HFFc6 (cell line): ENCODE measurements at regions not wholly inside any gene's neighbourhood (a gene's known extent, or its start where the extent isn't known, plus 50 kb on each side); places are given as distances from the start of the nearest gene placed in this dataset.

Experiments
- DNase-seq: peaks from one replicate; pipeline ENCODE4 v3.0.0-alpha.2; 2018
- H3K27ac Mint-ChIP-seq: 2 replicates; pipeline ENCODE4 v1.8.0; 2020; ENCODE audit warnings: mild to moderate bottlenecking, mixed read lengths
- H3K27me3 Mint-ChIP-seq: 2 replicates; pipeline ENCODE4 v1.8.0; 2021; ENCODE audit warnings: mild to moderate bottlenecking, moderate library complexity, mixed read lengths; ENCODE audit not compliant: insufficient read depth
- H3K36me3 Mint-ChIP-seq: 2 replicates; pipeline ENCODE4 v1.8.0; 2021; ENCODE audit warnings: low read depth, mixed read lengths
- H3K4me1 Mint-ChIP-seq: 2 replicates; pipeline ENCODE4 v1.8.0; 2020; ENCODE audit warnings: low read depth, mixed read lengths
- H3K4me3 Mint-ChIP-seq: 2 replicates; pipeline ENCODE4 v1.8.0; 2020; ENCODE audit warnings: mild to moderate bottlenecking, moderate library complexity, mixed read lengths
- H3K9me3 Mint-ChIP-seq: 2 replicates; pipeline ENCODE4 v1.8.0; 2020; ENCODE audit warnings: mild to moderate bottlenecking, mixed read lengths
- TF ChIP-seq, protein P1 (sequence below): fragments of 200-600 bp; sonication (generic); IDR thresholded peaks from 2 replicates; pipeline ENCODE4 v1.5.0; 2021; ENCODE audit warnings: antibody characterized with exemption, mild to moderate bottlenecking

DNA sequence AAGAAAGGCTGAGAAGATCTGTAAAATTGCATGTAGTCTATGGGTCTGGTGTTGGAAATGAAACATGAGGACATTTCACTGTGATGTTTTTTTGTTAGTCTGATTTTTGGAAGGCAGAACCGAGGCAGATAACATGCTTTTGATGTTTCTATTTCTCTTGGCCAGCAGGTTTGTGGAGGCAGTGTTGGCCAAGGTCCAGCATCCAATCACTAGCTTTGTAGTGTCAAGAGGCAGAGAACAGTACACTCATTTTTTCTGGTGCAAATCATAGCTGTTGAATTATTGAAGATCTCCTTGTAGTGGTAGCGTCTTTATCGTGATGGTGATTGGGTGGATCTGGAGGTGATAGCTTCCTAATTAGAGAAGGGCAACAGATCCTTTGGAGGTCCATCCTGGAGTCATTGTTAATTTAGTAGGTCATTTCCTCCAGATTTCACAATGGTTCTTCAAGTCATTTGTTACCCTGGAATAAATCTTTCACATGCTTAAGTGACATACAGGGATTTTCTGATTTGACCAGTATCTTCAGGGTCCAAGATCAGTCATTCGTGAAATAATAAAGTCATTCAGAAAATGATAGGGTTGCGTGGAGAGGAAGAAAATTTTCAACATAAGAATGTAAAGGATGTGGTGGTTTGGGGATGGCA is 252.4 kb upstream of the CPNE8 start:
- no peak overlapping the region for H3K27ac Mint-ChIP-seq
- no peak for DNase-seq
- H3K27me3 Mint-ChIP-seq = no peaks in the 10 kb centered on the region
- no peak overlapping the region for H3K4me3 Mint-ChIP-seq
- TF ChIP-seq, protein P1, sequence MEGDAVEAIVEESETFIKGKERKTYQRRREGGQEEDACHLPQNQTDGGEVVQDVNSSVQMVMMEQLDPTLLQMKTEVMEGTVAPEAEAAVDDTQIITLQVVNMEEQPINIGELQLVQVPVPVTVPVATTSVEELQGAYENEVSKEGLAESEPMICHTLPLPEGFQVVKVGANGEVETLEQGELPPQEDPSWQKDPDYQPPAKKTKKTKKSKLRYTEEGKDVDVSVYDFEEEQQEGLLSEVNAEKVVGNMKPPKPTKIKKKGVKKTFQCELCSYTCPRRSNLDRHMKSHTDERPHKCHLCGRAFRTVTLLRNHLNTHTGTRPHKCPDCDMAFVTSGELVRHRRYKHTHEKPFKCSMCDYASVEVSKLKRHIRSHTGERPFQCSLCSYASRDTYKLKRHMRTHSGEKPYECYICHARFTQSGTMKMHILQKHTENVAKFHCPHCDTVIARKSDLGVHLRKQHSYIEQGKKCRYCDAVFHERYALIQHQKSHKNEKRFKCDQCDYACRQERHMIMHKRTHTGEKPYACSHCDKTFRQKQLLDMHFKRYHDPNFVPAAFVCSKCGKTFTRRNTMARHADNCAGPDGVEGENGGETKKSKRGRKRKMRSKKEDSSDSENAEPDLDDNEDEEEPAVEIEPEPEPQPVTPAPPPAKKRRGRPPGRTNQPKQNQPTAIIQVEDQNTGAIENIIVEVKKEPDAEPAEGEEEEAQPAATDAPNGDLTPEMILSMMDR = no peak
- peaks cover 5% of the 10 kb centered on the region; the same call in 1 of the 2 replicates for H3K36me3 Mint-ChIP-seq
- peaks cover 66% of the 10 kb centered on the region for H3K9me3 Mint-ChIP-seq
- H3K4me1 Mint-ChIP-seq = no peaks in the 10 kb centered on the region

DNA sequence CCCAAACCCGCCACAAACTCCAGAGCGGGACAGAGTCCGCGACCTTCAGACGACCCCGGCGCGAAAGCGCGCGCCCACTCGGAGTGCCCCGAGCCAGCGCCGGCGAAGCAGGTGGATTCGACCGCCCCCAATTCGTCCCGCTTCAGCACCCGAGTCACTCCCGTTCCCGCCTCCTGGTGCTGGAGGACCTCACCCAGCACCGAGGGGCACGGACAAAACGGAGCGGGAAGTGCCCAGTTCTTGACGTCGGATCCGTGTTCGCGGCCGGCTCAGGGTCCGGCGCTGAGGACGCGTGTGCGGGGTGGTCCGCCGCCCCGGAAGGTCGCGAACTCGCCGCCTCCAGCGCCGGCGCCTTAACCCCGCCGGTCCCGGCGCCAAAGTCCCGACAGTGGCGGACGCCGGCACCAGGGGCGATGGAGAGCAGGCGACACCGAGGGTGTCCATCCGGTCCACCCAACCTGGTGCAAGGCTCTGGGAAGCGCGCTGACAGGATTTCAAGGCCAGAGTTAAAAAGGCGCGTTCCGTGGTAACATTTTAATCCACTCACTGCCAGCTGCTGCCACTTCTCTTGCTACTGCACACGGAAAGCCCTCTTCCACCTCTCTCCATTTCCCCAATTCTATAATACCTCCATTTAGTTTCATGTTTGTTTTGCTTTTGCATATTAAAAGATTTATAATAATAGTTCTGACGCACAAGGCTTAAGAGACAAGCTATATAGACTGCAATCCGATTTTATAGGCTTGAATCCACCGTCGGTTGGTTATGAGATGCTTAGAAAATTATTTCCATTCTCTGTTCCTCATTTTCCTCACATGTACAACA is 240.0 kb upstream of the CPNE8 start:
- Mint-ChIP-seq H3K9me3 (peaks cover 32% of the 10 kb centered on the region), H3K27me3 (no peaks in the 10 kb centered on the region), H3K36me3 (peaks cover 9% of the 10 kb centered on the region)

DNA sequence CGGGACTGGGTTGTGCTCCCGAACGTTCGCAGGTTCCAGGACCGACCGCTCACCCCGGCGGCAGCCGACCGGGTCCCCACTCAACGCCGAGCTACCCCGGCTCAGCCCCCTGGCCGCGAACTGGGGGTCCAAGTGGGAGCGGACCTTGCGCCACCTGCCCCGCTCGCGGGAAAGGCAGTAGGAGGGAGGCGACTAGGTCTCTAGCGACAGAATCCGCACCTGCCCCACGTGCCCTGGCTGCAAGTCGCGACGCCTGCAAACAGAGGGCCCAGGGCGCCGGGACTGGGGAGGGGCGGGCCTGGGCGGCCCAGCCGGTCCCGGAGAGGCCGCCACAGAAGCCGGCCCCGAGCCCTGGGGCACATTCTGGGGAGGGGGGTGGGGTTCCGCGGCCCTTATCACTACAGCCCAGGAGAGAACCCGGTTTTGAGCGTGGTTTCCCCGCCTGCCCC is 239.2 kb upstream of the CPNE8 start:
- Mint-ChIP-seq H3K4me1 (no peaks in the 10 kb centered on the region), H3K9me3 (peaks cover 25% of the 10 kb centered on the region), H3K27me3 (no peaks in the 10 kb centered on the region), H3K36me3 (peaks cover 9% of the 10 kb centered on the region), H3K27ac (no peak overlapping the region), H3K4me3 (no peak overlapping the region)
- TF ChIP-seq, protein P1 = no peak
- DNase-seq = no peak

More for the DNA sequence above, 240.0 kb upstream of the CPNE8 start:
- DNase-seq = no peak
- Mint-ChIP-seq H3K4me3 (no peak overlapping the region), H3K27ac (no peak overlapping the region), H3K4me1 (no peaks in the 10 kb centered on the region)
- TF ChIP-seq, protein P1 = no peak; the same call in 1 of the 2 replicates

DNA sequence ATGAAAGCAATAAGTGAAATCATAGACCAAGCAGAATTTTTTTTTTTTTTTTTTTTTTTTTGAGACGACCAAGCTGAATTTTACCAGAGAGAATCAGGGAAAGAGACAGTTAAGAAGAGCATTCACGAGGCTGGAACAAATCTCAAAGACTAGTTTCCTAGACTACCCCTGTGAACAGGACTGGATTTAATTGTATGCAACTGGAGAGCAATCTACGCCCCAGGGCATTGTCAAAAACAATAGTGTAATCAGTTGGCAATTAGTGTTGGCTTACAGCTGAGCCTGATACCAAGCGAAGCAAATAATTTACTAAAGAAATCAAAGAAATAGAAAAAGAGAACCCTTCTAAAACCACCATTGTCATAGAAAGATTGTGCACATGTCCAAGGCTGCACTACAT is 232.9 kb upstream of the CPNE8 start:
- TF ChIP-seq, protein P1 = no peak
- no peak for DNase-seq
- Mint-ChIP-seq H3K27me3 (peaks cover 1% of the 10 kb centered on the region; the same call in 1 of the 2 replicates), H3K4me3 (no peak overlapping the region), H3K4me1 (no peaks in the 10 kb centered on the region), H3K36me3 (no peaks in the 10 kb centered on the region), H3K27ac (no peak overlapping the region), H3K9me3 (peaks cover 46% of the 10 kb centered on the region)

DNA sequence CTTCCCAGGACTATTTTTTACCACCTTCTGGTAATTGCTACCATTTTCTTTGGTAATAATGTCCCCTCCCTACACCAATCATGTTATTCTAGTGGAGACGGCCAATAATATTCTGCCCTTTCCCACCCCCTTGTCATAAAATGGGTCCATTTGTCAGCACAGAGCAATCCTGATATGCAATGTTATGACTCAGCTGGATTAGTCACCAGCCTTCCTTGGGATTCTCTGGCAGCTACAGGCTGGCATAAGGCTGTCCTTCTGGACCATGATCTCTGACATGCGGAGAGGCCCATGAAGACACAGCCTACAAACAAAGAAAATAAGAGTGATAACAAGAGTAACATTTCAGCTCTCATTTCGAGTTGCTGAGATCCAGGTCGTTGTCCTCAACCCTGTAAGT is 222.0 kb upstream of the CPNE8 start:
- H3K27ac Mint-ChIP-seq = no peak overlapping the region
- H3K4me3 Mint-ChIP-seq = no peak overlapping the region
- no peaks in the 10 kb centered on the region for H3K27me3 Mint-ChIP-seq
- TF ChIP-seq, protein P1 = no peak
- no peak for DNase-seq
- peaks cover 4% of the 10 kb centered on the region for H3K36me3 Mint-ChIP-seq
- H3K4me1 Mint-ChIP-seq = no peaks in the 10 kb centered on the region
- H3K9me3 Mint-ChIP-seq = peaks cover 38% of the 10 kb centered on the region
